NCI-H1417 treated with DMSO at 0.1 percent for 48 hours (cell line): ENCODE measurements at regions not wholly inside any gene's neighbourhood (a gene's known extent, or its start where the extent isn't known, plus 50 kb on each side); places are given as distances from the start of the nearest gene placed in this dataset.
A peak's percentile ranks its signal among the peaks of the same experiment; 100 is the strongest.
"Not testable (repeated sequence)": the region's sequence is repeated elsewhere in the genome, so short reads cannot be mapped to it uniquely, and the experiment has no call there.

Experiments
- DNase-seq: peaks from one replicate; lab custom pipeline; 2025; lab: John Stamatoyannopoulos, UW

GRCh38 chr4:138659812-138660316, 355.7 kb upstream of the NOCT start:
- DNase-seq: no peak

- DNase-seq: no peak
Observed at GRCh38 chr4:138659037-138659811, 356.4 kb upstream of the NOCT start.

- DNase-seq: no peak
Observed at GRCh38 chr4:138658518-138658917, 357.1 kb upstream of the NOCT start.

- no peak for DNase-seq
Observed at GRCh38 chr4:138656990-138657389, 358.6 kb upstream of the NOCT start.

- DNase-seq: no peak
Observed at GRCh38 chr4:138655985-138656384, 359.6 kb upstream of the NOCT start.

- DNase-seq: no peak
Observed at GRCh38 chr4:138655286-138655685, 360.3 kb upstream of the NOCT start.

GRCh38 chr4:138650929-138651448, 364.6 kb upstream of the NOCT start:
- DNase-seq: no peak

GRCh38 chr4:138650495-138650894, 365.1 kb upstream of the NOCT start:
- DNase-seq: no peak

- DNase-seq: no peak
Observed at GRCh38 chr4:138647433-138647832, 368.1 kb upstream of the NOCT start.

- no peak for DNase-seq
Observed at GRCh38 chr4:138646383-138646782, 369.2 kb upstream of the NOCT start.

- no peak for DNase-seq
Observed at GRCh38 chr4:138645289-138645688, 370.3 kb upstream of the NOCT start.

- no peak for DNase-seq
Observed at GRCh38 chr4:138644322-138644721, 371.3 kb upstream of the NOCT start.

- no peak for DNase-seq
Observed at GRCh38 chr4:138643827-138644226, 371.8 kb upstream of the NOCT start.

- DNase-seq: no peak
Observed at GRCh38 chr4:138639018-138639741, 376.4 kb upstream of the NOCT start.

GRCh38 chr4:138636781-138637180, 378.8 kb upstream of the NOCT start:
- DNase-seq: no peak

GRCh38 chr4:138634915-138635314, 380.7 kb upstream of the NOCT start:
- no peak for DNase-seq

- no peak for DNase-seq
Observed at GRCh38 chr4:138633580-138633904, 382.0 kb upstream of the NOCT start.

- peak; percentile 21 for DNase-seq
Observed at GRCh38 chr4:138632856-138633579, 382.6 kb upstream of the NOCT start.

GRCh38 chr4:138630666-138631065, 384.9 kb upstream of the NOCT start:
- no peak for DNase-seq

GRCh38 chr4:138629669-138630068, 385.9 kb upstream of the NOCT start:
- DNase-seq: no peak

GRCh38 chr4:138627096-138627495, 384.9 kb upstream of the SLC7A11 start:
- DNase-seq: no peak

GRCh38 chr4:138622362-138622761, 380.2 kb upstream of the SLC7A11 start:
- DNase-seq: not testable (repeated sequence)

- DNase-seq: no peak
Observed at GRCh38 chr4:138616775-138617174, 374.6 kb upstream of the SLC7A11 start.
